Keratinocyte (primary cell): ENCODE measurements at regions not wholly inside any gene's neighbourhood (a gene's known extent, or its start where the extent isn't known, plus 50 kb on each side); places are given as distances from the start of the nearest gene placed in this dataset.
A peak's percentile ranks its signal among the peaks of the same experiment; 100 is the strongest.

Experiments used
- DNase-seq: peaks from one replicate; pipeline ENCODE4 v3.0.0-alpha.2; 2011; ENCODE audit warnings: low read depth, missing footprints, low spot score
- FAIRE-seq: peaks from 2 replicates; lab custom pipeline; 2011; peaks lifted over from hg19 to GRCh38; lab: Jason Lieb, UNC
- H2AFZ ChIP-seq: 2 replicates; pipeline ENCODE4 v1.6.0; 2012; ENCODE audit warnings: low read length, control low read depth, inconsistent platforms; ENCODE audit not compliant: control insufficient read depth
- H3K27ac ChIP-seq: 2 replicates; pipeline ENCODE4 v1.5.1; 2011; ENCODE audit warnings: low read length; ENCODE audit not compliant: control insufficient read depth, insufficient read depth
- H3K27me3 ChIP-seq: 3 replicates; pipeline ENCODE4 v1.6.0; 2011; ENCODE audit warnings: low read length; ENCODE audit not compliant: control insufficient read depth, insufficient read depth; ENCODE audit errors: extremely low read depth
- H3K36me3 ChIP-seq, 2 experiments: 2 replicates in 1 of 2; 3 replicates in 1 of 2; pipeline ENCODE4 v1.5.1; 2011; ENCODE audit warnings: low read length in 2 of 2, mild to moderate bottlenecking in 1 of 2; ENCODE audit not compliant: control insufficient read depth in 2 of 2, insufficient read depth in 2 of 2; ENCODE audit errors: extremely low read depth in 1 of 2
- H3K4me1 ChIP-seq: 3 replicates; pipeline ENCODE4 v1.5.1; 2011; ENCODE audit warnings: low read length; ENCODE audit not compliant: control insufficient read depth, insufficient read depth; ENCODE audit errors: extremely low read depth
- H3K4me2 ChIP-seq: 3 replicates; pipeline ENCODE4 v1.6.0; 2011; ENCODE audit warnings: low read depth, low read length; ENCODE audit not compliant: control insufficient read depth, insufficient read depth; ENCODE audit errors: extremely low read depth
- H3K4me3 ChIP-seq, 3 experiments: fragments of 200-600 bp in 1 of 3; sonication (generic) in 1 of 3; 2 replicates in 2 of 3; 3 replicates in 1 of 3; pipeline ENCODE4 v1.5.1; 2011 to 2016; ENCODE audit warnings: low read length in 3 of 3, mild to moderate bottlenecking in 3 of 3, control low read depth in 2 of 3, inconsistent platforms in 1 of 3, low read depth in 1 of 3, mixed read lengths in 1 of 3, mixed run types in 1 of 3, moderate library complexity in 1 of 3; ENCODE audit not compliant: control insufficient read depth in 2 of 3, insufficient read depth in 2 of 3; ENCODE audit errors: extremely low read depth in 1 of 3
- H3K79me2 ChIP-seq: 2 replicates; pipeline ENCODE4 v1.6.0; 2012; ENCODE audit warnings: low read length; ENCODE audit not compliant: control insufficient read depth, insufficient read depth
- H3K9ac ChIP-seq: 3 replicates; pipeline ENCODE4 v1.6.0; 2011; ENCODE audit warnings: low read length; ENCODE audit not compliant: control insufficient read depth, insufficient read depth; ENCODE audit errors: extremely low read depth
- H3K9me1 ChIP-seq: 3 replicates; pipeline ENCODE4 v1.6.0; 2011; ENCODE audit warnings: low read length; ENCODE audit not compliant: control insufficient read depth, insufficient read depth; ENCODE audit errors: extremely low read depth
- H3K9me3 ChIP-seq: 2 replicates; pipeline ENCODE4 v1.5.1; 2012; ENCODE audit warnings: low read depth, low read length; ENCODE audit not compliant: control insufficient read depth
- H4K20me1 ChIP-seq: 3 replicates; pipeline ENCODE4 v1.6.0; 2011; ENCODE audit warnings: low read length; ENCODE audit not compliant: control insufficient read depth, insufficient read depth; ENCODE audit errors: extremely low read depth
- EZH2 ChIP-seq: IDR thresholded peaks from one replicate; pipeline ENCODE4 v1.6.1; 2012; ENCODE audit warnings: inconsistent platforms, mild to moderate bottlenecking, low read length, moderate library complexity
- dilution Hi-C: fragments of 300-500 bp; cut with MboI; formaldehyde crosslinking; loops from one replicate; pipeline ENCODE4 v1.7.0; 2020; ENCODE audit warnings: low sequenced_read_pairs; ENCODE audit not compliant: extremely low pct_ligation_motif_present
- small RNA-seq, 3 experiments: library from RNA; depleted of rRNA; stranded (forward); fragments of <200 nt; gene quantifications; one replicate each; pipeline ENCODE3, GENCODE V24; 2012; ENCODE audit warnings: low read depth in 3 of 3, low replicate concordance in 1 of 3; ENCODE audit not compliant: insufficient read length in 3 of 3
- TF ChIP-seq, protein P1 (sequence below), 3 experiments: IDR thresholded peaks in 1 of 3; conservative IDR thresholded peaks in 1 of 3; optimal IDR thresholded peaks in 1 of 3; 2 replicates in 2 of 3; 3 replicates in 1 of 3; pipeline versions ENCODE3 to v1.5.1; 2011; ENCODE audit warnings: low read length in 3 of 3, mild to moderate bottlenecking in 3 of 3, moderate library complexity in 2 of 3, control low read depth in 1 of 3, inconsistent platforms in 1 of 3; ENCODE audit not compliant: insufficient read depth in 2 of 3; ENCODE audit errors: extremely low read depth in 1 of 3

DNA sequence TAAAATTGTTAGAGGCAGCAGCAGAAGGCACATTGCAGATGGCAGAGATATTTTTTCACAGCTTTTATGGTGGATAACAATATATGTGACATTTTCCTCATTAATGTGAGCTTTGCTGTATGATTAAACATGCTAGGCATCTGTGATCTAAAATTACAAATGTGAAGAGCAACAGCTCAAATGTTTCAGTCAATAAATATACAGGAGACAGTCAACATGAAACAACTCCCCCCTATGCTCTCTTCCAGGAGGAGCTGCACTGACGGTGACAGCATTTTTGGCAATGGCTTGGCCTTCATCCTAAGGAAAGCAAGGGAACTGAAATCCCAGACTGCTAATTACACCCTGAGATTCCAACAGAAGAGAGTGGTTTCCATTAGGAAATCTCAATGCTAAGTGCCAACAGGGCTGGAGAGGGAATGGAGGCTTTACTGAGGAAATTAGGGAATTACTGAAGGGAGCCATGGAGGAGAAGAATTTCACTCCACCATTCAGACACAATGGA is 51.4 kb upstream of the GRB10 start:
- DNase-seq: no peak
- H3K27ac ChIP-seq: no peak overlapping the region

DNA sequence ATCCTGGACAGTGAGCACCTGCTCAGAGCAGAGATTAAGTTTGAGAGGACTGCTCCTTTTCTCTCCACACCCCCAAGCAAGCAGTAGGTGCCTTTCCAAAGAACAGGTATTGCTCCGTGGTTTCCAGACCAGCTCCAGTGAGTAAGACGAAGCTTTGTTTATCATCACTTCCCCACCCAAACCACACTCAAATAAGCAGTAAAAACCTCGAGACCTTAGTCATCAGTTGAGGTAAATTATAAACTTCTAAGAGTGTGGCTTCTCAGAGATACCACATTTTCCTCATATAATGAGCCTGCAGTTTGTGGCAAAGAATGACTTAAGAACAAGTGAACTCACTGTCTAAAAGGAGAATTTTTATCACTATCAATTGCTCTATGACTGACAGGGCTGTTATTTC is 50.0 kb upstream of the GRB10 start:
- Histone ChIP-seq H3K27ac (no peak overlapping the region), H3K9ac (no peak overlapping the region), H3K4me3 (no peak overlapping the region), H3K4me2 (no peak overlapping the region), H3K9me3 (no peaks in the 10 kb centered on the region), H3K36me3 (no peaks in the 10 kb centered on the region), H3K9me1 (no peaks in the 10 kb centered on the region), H2AFZ (no peak overlapping the region), H3K4me1 (peaks cover 9% of the 10 kb centered on the region), H4K20me1 (no peaks in the 10 kb centered on the region), H3K27me3 (peaks cover 30% of the 10 kb centered on the region), H3K79me2 (no peaks in the 10 kb centered on the region)
- DNase-seq (peak; percentile 13), FAIRE-seq (peak; percentile 59)
- TF ChIP-seq, protein P1, sequence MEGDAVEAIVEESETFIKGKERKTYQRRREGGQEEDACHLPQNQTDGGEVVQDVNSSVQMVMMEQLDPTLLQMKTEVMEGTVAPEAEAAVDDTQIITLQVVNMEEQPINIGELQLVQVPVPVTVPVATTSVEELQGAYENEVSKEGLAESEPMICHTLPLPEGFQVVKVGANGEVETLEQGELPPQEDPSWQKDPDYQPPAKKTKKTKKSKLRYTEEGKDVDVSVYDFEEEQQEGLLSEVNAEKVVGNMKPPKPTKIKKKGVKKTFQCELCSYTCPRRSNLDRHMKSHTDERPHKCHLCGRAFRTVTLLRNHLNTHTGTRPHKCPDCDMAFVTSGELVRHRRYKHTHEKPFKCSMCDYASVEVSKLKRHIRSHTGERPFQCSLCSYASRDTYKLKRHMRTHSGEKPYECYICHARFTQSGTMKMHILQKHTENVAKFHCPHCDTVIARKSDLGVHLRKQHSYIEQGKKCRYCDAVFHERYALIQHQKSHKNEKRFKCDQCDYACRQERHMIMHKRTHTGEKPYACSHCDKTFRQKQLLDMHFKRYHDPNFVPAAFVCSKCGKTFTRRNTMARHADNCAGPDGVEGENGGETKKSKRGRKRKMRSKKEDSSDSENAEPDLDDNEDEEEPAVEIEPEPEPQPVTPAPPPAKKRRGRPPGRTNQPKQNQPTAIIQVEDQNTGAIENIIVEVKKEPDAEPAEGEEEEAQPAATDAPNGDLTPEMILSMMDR (optimal IDR thresholded peaks at IDR 0.05 in 1 of 3, IDR thresholded peaks at IDR 0.05 in 1 of 3, conservative IDR thresholded peaks at IDR 0.05 in 1 of 3; ENCODE audit: extremely low read depth in 1 of 3, insufficient read depth in 2 of 3, low read length in 3 of 3): no peak
- no peak for TF ChIP-seq EZH2
- dilution Hi-C loops: no loop called here

More for the DNA sequence above, 51.4 kb upstream of the GRB10 start:
- Histone ChIP-seq H3K9ac (no peak overlapping the region), H3K9me1 (no peaks in the 10 kb centered on the region), H3K4me3 (no peak overlapping the region), H3K4me1 (peaks cover 9% of the 10 kb centered on the region), H3K4me2 (no peak overlapping the region), H3K27me3 (peaks cover 42% of the 10 kb centered on the region), H3K36me3 (no peaks in the 10 kb centered on the region), H2AFZ (no peak overlapping the region), H4K20me1 (no peaks in the 10 kb centered on the region), H3K79me2 (no peaks in the 10 kb centered on the region), H3K9me3 (no peaks in the 10 kb centered on the region)
- dilution Hi-C loops: no loop called here
- TF ChIP-seq, protein P1 (optimal IDR thresholded peaks at IDR 0.05 in 1 of 3, IDR thresholded peaks at IDR 0.05 in 1 of 3, conservative IDR thresholded peaks at IDR 0.05 in 1 of 3; ENCODE audit: extremely low read depth in 1 of 3, insufficient read depth in 2 of 3, low read length in 3 of 3): no peak
- TF ChIP-seq EZH2: no peak
- FAIRE-seq: no peak

Small RNAs in the stretch of these regions (small RNA-seq; reads per million reads assigned to genes)
- gene AC009296.1 (0 reads per million in 3 experiments), gene RF00394 (0 reads per million in 3 experiments)
